ENCODE measurements at regions not wholly inside any gene's neighbourhood (a gene's known extent, or its start where the extent isn't known, plus 50 kb on each side); places are given as distances from the start of the nearest gene placed in this dataset.

DNA sequence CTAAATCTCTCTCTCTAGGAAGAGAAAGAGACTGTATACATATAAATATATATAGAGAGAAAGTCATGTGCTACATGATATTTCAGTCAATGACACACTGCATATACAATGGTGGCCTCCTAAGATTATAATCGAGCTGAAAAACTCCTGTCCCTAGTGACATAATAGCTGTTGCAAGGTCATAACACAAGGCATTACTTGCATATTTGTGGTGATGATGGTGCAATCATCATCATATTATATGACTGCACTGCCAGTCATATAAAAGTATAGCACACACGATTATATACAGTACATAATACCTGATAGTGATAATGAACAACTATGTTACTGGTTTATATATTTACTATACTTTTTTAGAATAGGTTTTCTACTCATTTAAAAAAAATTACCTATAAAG, 316.7 kb downstream of the FGFR2 start:
- TF ChIP-seq, protein P1, sequence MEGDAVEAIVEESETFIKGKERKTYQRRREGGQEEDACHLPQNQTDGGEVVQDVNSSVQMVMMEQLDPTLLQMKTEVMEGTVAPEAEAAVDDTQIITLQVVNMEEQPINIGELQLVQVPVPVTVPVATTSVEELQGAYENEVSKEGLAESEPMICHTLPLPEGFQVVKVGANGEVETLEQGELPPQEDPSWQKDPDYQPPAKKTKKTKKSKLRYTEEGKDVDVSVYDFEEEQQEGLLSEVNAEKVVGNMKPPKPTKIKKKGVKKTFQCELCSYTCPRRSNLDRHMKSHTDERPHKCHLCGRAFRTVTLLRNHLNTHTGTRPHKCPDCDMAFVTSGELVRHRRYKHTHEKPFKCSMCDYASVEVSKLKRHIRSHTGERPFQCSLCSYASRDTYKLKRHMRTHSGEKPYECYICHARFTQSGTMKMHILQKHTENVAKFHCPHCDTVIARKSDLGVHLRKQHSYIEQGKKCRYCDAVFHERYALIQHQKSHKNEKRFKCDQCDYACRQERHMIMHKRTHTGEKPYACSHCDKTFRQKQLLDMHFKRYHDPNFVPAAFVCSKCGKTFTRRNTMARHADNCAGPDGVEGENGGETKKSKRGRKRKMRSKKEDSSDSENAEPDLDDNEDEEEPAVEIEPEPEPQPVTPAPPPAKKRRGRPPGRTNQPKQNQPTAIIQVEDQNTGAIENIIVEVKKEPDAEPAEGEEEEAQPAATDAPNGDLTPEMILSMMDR (conservative IDR thresholded peaks at IDR 0.05; ENCODE audit: low read length): no peak
- no peak for TF ChIP-seq EZH2phosphoT487 (IDR thresholded peaks at IDR 0.05; ENCODE audit: borderline replicate concordance)
